ENCODE measurements at regions not wholly inside any gene's neighbourhood (a gene's known extent, or its start where the extent isn't known, plus 50 kb on each side); places are given as distances from the start of the nearest gene placed in this dataset.
"Not testable (repeated sequence)": the region's sequence is repeated elsewhere in the genome, so short reads cannot be mapped to it uniquely, and the experiment has no call there.

DNA sequence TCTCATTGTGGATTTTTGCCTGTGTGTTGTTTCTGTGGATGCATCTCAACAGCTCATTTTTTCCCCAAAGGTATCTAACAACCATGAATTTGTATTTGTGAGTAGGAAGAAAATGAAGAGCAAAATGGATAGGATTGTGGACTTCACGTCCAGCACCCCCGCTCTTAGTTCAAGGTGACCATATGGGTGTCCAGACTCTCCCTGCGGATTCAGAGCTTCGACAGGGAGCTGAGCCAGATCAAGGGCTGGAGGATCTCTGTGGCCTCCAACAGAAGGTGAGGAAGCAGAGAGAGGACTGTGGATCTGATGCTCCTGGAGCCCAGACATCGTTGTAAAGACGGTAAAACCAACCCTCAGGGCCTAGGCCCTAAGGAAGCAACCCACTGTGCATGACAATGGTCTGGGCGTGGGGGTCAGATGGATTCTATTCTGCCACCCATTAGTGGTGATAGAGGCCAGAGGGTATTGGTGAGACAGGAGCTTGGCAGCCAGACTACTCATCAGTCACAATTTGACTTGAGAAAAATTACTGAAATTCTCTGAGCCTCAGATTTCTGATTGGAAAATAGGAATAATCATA lies 659.7 kb upstream of the TMEM132C start:
- Mint-ChIP-seq H3K27me3 (no peaks in the 10 kb centered on the region), H3K4me3 (no peak overlapping the region), H3K27ac (no peak overlapping the region), H3K9me3 (ENCODE audit: insufficient read depth) (peaks cover 8% of the 10 kb centered on the region), H3K4me1 (no peaks in the 10 kb centered on the region)
- ChIA-PET POLR2A (no interaction called here), CTCF (no interaction called here)
- Histone ChIP-seq H3K27ac (ENCODE audit: low read length in 2 of 2) (no peak overlapping the region), H3K36me3 (replicated peaks in 1 of 2; ENCODE audit: control extremely low read depth in 1 of 2, control insufficient read depth in 1 of 2, extremely low read depth in 1 of 2, insufficient read depth in 2 of 2, low read length in 1 of 2) (no peaks in the 10 kb centered on the region), H3K4me1 (ENCODE audit: control insufficient read depth in 2 of 2, insufficient read depth in 2 of 2, low read length in 2 of 2) (no peaks in the 10 kb centered on the region), H3K4me3 (ENCODE audit: control extremely low read depth in 1 of 5, extremely low read depth in 1 of 5, insufficient read depth in 1 of 5, low read depth in 2 of 5, low read length in 4 of 5) (no peak overlapping the region), H3K79me2 (ENCODE audit: control insufficient read depth, insufficient read depth, low read length) (no peaks in the 10 kb centered on the region), H4K20me1 (ENCODE audit: control insufficient read depth, insufficient read depth, low read length, poor library complexity, severe bottlenecking) (no peaks in the 10 kb centered on the region), H3K4me2 (replicated peaks; ENCODE audit: low read depth, low read length, poor library complexity, severe bottlenecking) (no peak overlapping the region), H2AFZ (ENCODE audit: insufficient read depth, low read depth, low read length, poor library complexity, severe bottlenecking) (no peak overlapping the region), H3K9ac (ENCODE audit: low read length) (no peak overlapping the region), H3K27me3 (replicated peaks in 1 of 4; ENCODE audit: control extremely low read depth in 1 of 4, control insufficient read depth in 3 of 4, insufficient read depth in 4 of 4, low read length in 3 of 4) (no peaks in the 10 kb centered on the region), H3K9me3 (ENCODE audit: control extremely low read depth in 1 of 3, control insufficient read depth in 2 of 3, insufficient read depth in 1 of 3, low read length in 2 of 3) (peaks cover 0 to 4% (median 0%) of the 10 kb centered on the region in 3 donors)
- DNase-seq (no peak), ATAC-seq (ENCODE audit: low read depth) (no peak)
- no peak for TF ChIP-seq EZH2 (IDR thresholded peaks at IDR 0.05; ENCODE audit: borderline replicate concordance, insufficient read depth, low read depth, low read length, poor library complexity, severe bottlenecking)
- TF ChIP-seq, protein P1, sequence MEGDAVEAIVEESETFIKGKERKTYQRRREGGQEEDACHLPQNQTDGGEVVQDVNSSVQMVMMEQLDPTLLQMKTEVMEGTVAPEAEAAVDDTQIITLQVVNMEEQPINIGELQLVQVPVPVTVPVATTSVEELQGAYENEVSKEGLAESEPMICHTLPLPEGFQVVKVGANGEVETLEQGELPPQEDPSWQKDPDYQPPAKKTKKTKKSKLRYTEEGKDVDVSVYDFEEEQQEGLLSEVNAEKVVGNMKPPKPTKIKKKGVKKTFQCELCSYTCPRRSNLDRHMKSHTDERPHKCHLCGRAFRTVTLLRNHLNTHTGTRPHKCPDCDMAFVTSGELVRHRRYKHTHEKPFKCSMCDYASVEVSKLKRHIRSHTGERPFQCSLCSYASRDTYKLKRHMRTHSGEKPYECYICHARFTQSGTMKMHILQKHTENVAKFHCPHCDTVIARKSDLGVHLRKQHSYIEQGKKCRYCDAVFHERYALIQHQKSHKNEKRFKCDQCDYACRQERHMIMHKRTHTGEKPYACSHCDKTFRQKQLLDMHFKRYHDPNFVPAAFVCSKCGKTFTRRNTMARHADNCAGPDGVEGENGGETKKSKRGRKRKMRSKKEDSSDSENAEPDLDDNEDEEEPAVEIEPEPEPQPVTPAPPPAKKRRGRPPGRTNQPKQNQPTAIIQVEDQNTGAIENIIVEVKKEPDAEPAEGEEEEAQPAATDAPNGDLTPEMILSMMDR (IDR thresholded peaks at IDR 0.05), result no peak
- intact Hi-C loops (cut with micrococcal nuclease), result no loop called here
- 84% methylated on average over 7 of the region's 7 CpGs for WGBS (ENCODE audit: insufficient coverage)

DNA sequence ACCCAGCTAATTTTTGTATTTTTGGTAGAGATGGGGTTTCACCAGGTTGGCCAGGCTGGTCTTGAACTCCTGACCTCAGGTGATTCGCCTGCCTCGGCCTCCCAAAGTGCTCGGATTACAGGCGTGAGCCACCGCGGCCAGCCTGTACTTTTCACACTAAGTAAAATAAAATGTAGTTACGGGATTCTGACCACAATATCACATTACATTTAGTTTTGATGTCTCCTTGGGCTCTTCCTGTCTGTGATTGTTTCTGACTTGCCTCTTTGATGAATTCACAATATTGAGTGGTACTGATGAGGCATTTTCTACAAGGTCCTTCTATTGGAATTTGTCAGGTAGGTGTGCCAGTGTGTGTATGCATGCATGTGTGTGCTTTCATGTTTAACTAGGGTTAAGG lies 658.6 kb upstream of the TMEM132C start:
- H3K4me3 Mint-ChIP-seq; H3K9me3 Mint-ChIP-seq (ENCODE audit: insufficient read depth); H3K4me3 ChIP-seq (ENCODE audit: control extremely low read depth in 1 of 5, extremely low read depth in 1 of 5, insufficient read depth in 1 of 5, low read depth in 2 of 5, low read length in 4 of 5); POLR2A ChIA-PET; H3K9ac ChIP-seq (ENCODE audit: low read length); H3K27me3 Mint-ChIP-seq; H3K27ac Mint-ChIP-seq; H3K4me1 ChIP-seq (ENCODE audit: control insufficient read depth in 2 of 2, insufficient read depth in 2 of 2, low read length in 2 of 2); CTCF ChIA-PET; intact Hi-C loops (cut with micrococcal nuclease); H3K79me2 ChIP-seq (ENCODE audit: control insufficient read depth, insufficient read depth, low read length); H4K20me1 ChIP-seq (ENCODE audit: control insufficient read depth, insufficient read depth, low read length, poor library complexity, severe bottlenecking); H3K27me3 ChIP-seq (replicated peaks in 1 of 4; ENCODE audit: control extremely low read depth in 1 of 4, control insufficient read depth in 3 of 4, insufficient read depth in 4 of 4, low read length in 3 of 4); H2AFZ ChIP-seq (ENCODE audit: insufficient read depth, low read depth, low read length, poor library complexity, severe bottlenecking); H3K4me1 Mint-ChIP-seq; H3K4me2 ChIP-seq (replicated peaks; ENCODE audit: low read depth, low read length, poor library complexity, severe bottlenecking); H3K9me3 ChIP-seq (ENCODE audit: control extremely low read depth in 1 of 3, control insufficient read depth in 2 of 3, insufficient read depth in 1 of 3, low read length in 2 of 3); ATAC-seq (ENCODE audit: low read depth); H3K27ac ChIP-seq (ENCODE audit: low read length in 2 of 2); DNase-seq; H3K36me3 ChIP-seq (replicated peaks in 1 of 2; ENCODE audit: control extremely low read depth in 1 of 2, control insufficient read depth in 1 of 2, extremely low read depth in 1 of 2, insufficient read depth in 2 of 2, low read length in 1 of 2): not testable (repeated sequence)
- no CpG with 5 or more reads among the region's 7 CpGs for WGBS (ENCODE audit: insufficient coverage)

Measured in B cell (primary cell).